ENCODE measurements at regions not wholly inside any gene's neighbourhood (a gene's known extent, or its start where the extent isn't known, plus 50 kb on each side); places are given as distances from the start of the nearest gene placed in this dataset.

- no peak for TF ChIP-seq CTCF (IDR thresholded peaks at IDR 0.05; ENCODE audit: borderline replicate concordance, extremely low read depth, low read length, poor library complexity, severe bottlenecking)
- no peak for TF ChIP-seq EZH2 (IDR thresholded peaks at IDR 0.05; ENCODE audit: borderline replicate concordance, low read depth, low read length, severe bottlenecking)
Observed at GRCh38 chr14:86217523-86217922, 687.6 kb downstream of the FLRT2 start.
